Small intestine (tissue), 7 donors: ENCODE measurements at regions not wholly inside any gene's neighbourhood (a gene's known extent, or its start where the extent isn't known, plus 50 kb on each side); places are given as distances from the start of the nearest gene placed in this dataset.

Experiments
- DNase-seq, 2 donors: peaks; one replicate each; pipeline versions ENCODE4 v3.0.0 to v3.0.0-alpha.2; 2013
- FAIRE-seq: peaks from 2 replicates; lab custom pipeline; 2012; peaks lifted over from hg19 to GRCh38; lab: Jason Lieb, UNC
- H3K27ac ChIP-seq, 3 donors: one replicate each; pipeline ENCODE4 v1.5.1; 2013; ENCODE audit warnings: low read length in 2 of 3, mild to moderate bottlenecking in 2 of 3, control low read depth in 1 of 3, inconsistent platforms in 1 of 3, low read depth in 1 of 3, moderate library complexity in 1 of 3
- H3K27me3 ChIP-seq, 3 donors: one replicate each; pipeline ENCODE4 v1.6.1; 2013; ENCODE audit warnings: low read length in 3 of 3, inconsistent platforms in 1 of 3; ENCODE audit not compliant: control insufficient read depth in 3 of 3, insufficient read depth in 3 of 3
- H3K36me3 ChIP-seq, 3 donors: one replicate each; pipeline ENCODE4 v1.6.1; 2013; ENCODE audit warnings: low read length in 3 of 3, inconsistent platforms in 1 of 3, low read depth in 1 of 3, mild to moderate bottlenecking in 1 of 3, moderate library complexity in 1 of 3; ENCODE audit not compliant: control insufficient read depth in 3 of 3, insufficient read depth in 2 of 3
- H3K4me1 ChIP-seq, 3 donors: one replicate each; pipeline ENCODE4 v1.6.1; 2013; ENCODE audit warnings: low read length in 2 of 3, inconsistent platforms in 1 of 3, low read depth in 1 of 3, mild to moderate bottlenecking in 1 of 3, moderate library complexity in 1 of 3; ENCODE audit not compliant: control insufficient read depth in 3 of 3, insufficient read depth in 2 of 3
- H3K4me3 ChIP-seq, 3 donors: one replicate each; pipeline ENCODE4 v1.5.1; 2013; ENCODE audit warnings: low read length in 3 of 3, control low read depth in 1 of 3, inconsistent platforms in 1 of 3, low read depth in 1 of 3, mild to moderate bottlenecking in 1 of 3, moderate library complexity in 1 of 3
- H3K9me3 ChIP-seq, 2 donors: one replicate each; pipeline ENCODE4 v1.6.1; 2013; ENCODE audit warnings: low read depth in 1 of 2, low read length in 1 of 2; ENCODE audit not compliant: control insufficient read depth in 2 of 2, insufficient read depth in 1 of 2
- WGBS, 3 donors: extraction: QIAGEN DNeasy Blood & Tissue Kit; methylation state at CpG; one replicate each; pipeline ENCODE4 v1.1.7; 2013; 5-methylcytosine and 5-hydroxymethylcytosine counted together
- donor health status: healthy with polysubstance abuse.
- donor health status: control.
- donor health status: control.
- donor health status: Bipolar disorder and iron deficiency.
- donor health status: healthy.

GRCh38 chr2:128903637-128904036 is 585.0 kb upstream of the HS6ST1 start:
- Histone ChIP-seq H3K27ac (no peak overlapping the region), H3K9me3 (peaks cover 0 to 7% of the 10 kb centered on the region in 2 donors), H3K36me3 (no peaks in the 10 kb centered on the region), H3K4me1 (no peaks in the 10 kb centered on the region), H3K27me3 (peaks cover 0 to 4% (median 0%) of the 10 kb centered on the region in 3 donors), H3K4me3 (no peak overlapping the region)
- no peak for DNase-seq
- FAIRE-seq = no peak
- WGBS, 3 donors = 90% methylated on average over 19 of the region's 19 CpGs

DNA sequence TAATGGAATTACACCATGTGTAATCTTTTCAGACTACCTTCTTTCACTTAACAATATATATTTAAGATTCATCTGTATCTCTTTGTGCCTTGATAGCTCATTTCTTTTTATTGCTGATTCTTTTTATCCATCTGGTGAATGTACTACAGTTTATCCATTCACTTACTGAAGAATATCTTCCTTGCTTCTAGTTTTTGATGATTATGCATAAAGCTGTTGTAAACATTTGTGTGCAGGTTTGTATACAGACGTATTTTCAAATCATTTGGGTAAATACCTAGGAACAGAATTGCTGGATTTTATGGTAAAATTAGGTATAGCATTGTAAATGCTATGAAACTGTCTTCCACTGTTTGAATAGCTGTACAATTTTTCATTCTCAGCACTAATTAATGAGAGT is 592.6 kb upstream of the HS6ST1 start:
- FAIRE-seq = no peak

DNA sequence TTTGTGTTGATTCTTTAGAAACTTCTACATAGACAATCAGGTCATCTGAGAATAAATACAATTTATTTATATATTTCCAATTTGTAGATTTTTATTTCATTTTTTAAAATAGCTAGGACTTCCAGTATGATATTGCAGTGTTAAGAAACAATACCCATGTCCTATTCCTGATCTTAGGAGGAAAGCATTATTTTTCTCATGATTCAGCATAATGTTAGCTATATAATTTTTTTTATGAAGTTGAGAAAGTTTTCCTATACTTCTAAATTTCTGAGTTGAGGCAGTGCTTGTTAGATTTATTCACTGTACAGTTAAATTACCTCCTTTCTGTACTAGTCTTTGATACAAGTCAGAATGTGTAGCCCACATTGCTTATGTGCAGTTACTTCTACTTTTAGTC is 595.7 kb upstream of the HS6ST1 start:
- no peaks in the 10 kb centered on the region for H3K4me1 ChIP-seq
- H3K27ac ChIP-seq = no peak overlapping the region
- H3K4me3 ChIP-seq = no peak overlapping the region
- no peaks in the 10 kb centered on the region for H3K27me3 ChIP-seq
- DNase-seq (no peak), FAIRE-seq (no peak)
- H3K36me3 ChIP-seq = no peaks in the 10 kb centered on the region
- H3K9me3 ChIP-seq = no peaks in the 10 kb centered on the region

More for the DNA sequence above, 592.6 kb upstream of the HS6ST1 start:
- DNase-seq = no peak
- Histone ChIP-seq H3K27me3 (no peaks in the 10 kb centered on the region), H3K27ac (no peak overlapping the region), H3K9me3 (no peaks in the 10 kb centered on the region), H3K36me3 (no peaks in the 10 kb centered on the region), H3K4me1 (no peaks in the 10 kb centered on the region), H3K4me3 (no peak overlapping the region)
- 61 to 70% (median 70%) methylated on average over 1 of the region's 1 CpG for WGBS, 3 donors

DNA sequence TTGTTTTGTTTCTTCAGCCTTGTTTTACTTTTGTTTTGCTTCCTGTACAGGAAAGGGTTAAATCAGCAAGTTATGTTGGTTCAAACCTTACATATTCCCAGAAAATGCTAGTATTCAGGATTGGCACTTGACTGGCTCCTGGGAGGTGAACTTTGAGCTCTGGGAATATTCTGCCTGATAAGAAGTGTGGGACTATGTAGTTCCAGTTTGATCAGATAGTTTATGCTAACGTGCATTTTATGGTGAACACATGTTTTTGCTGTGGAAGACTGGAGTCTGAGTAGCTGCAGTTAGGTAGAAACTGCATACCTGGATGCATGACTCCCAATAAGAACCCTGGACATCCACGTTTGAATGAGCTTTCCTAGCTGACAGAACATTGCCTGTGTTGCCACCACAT is 603.1 kb upstream of the HS6ST1 start:
- Histone ChIP-seq H3K4me1 (peaks cover 0 to 2% (median 0%) of the 10 kb centered on the region in 3 donors), H3K27ac (no peak overlapping the region), H3K4me3 (no peak overlapping the region), H3K36me3 (no peaks in the 10 kb centered on the region), H3K27me3 (no peaks in the 10 kb centered on the region), H3K9me3 (peaks cover under 1 to 2% of the 10 kb centered on the region in 2 donors)
- DNase-seq (peak; percentile 44 to 53), FAIRE-seq (no peak)
- 8 to 25% (median 10%) methylated on average over 2 of the region's 2 CpGs for WGBS, 3 donors

GRCh38 chr2:128922154-128922553 is 603.5 kb upstream of the HS6ST1 start:
- FAIRE-seq = no peak
- Histone ChIP-seq H3K9me3 (peaks cover 2 to 4% of the 10 kb centered on the region in 2 donors), H3K27me3 (no peaks in the 10 kb centered on the region), H3K4me1 (peaks cover 0 to 2% (median 0%) of the 10 kb centered on the region in 3 donors), H3K4me3 (no peak overlapping the region), H3K36me3 (no peaks in the 10 kb centered on the region), H3K27ac (no peak overlapping the region)
- DNase-seq = no peak
- WGBS, 3 donors = 10 to 52% (median 25%) methylated on average over 2 of the region's 2 CpGs

DNA sequence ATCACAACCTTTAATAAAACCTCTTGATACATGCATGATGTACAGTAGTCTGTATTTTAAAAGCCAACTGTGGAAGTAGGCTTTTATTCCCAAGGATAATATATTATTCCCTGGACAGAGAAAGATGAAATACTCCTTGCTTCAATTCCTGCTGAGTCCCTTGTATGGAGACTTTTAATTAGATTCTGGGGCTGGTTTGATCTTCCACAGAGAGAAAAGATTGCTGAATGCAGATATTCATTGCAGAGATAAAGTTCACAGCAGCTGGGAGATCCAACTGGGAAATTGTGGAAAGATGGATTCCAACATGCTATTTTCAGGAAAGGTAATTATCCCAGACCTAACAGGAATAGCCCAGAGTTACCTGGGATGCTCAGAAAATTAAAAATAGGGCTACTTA is 607.0 kb upstream of the HS6ST1 start:
- DNase-seq = no peak
- no peak overlapping the region for H3K27ac ChIP-seq
- peaks cover 0 to 2% (median 0%) of the 10 kb centered on the region in 3 donors for H3K4me1 ChIP-seq

GRCh38 chr2:128930101-128930500 is 611.4 kb upstream of the HS6ST1 start:
- no peaks in the 10 kb centered on the region for H3K4me1 ChIP-seq
- H3K9me3 ChIP-seq = peaks cover 0 to 4% of the 10 kb centered on the region in 2 donors
- WGBS, 3 donors = 77 to 95% (median 88%) methylated on average over 1 of the region's 1 CpG
- FAIRE-seq (no peak), DNase-seq (no peak)
- H3K4me3 ChIP-seq = no peak overlapping the region
- no peaks in the 10 kb centered on the region for H3K27me3 ChIP-seq
- no peaks in the 10 kb centered on the region for H3K36me3 ChIP-seq
- H3K27ac ChIP-seq = no peak overlapping the region

More for the DNA sequence above, 607.0 kb upstream of the HS6ST1 start:
- H3K27me3 ChIP-seq = no peaks in the 10 kb centered on the region
- FAIRE-seq = no peak
- peaks cover 2 to 4% of the 10 kb centered on the region in 2 donors for H3K9me3 ChIP-seq
- no peak overlapping the region for H3K4me3 ChIP-seq
- H3K36me3 ChIP-seq = no peaks in the 10 kb centered on the region

DNA sequence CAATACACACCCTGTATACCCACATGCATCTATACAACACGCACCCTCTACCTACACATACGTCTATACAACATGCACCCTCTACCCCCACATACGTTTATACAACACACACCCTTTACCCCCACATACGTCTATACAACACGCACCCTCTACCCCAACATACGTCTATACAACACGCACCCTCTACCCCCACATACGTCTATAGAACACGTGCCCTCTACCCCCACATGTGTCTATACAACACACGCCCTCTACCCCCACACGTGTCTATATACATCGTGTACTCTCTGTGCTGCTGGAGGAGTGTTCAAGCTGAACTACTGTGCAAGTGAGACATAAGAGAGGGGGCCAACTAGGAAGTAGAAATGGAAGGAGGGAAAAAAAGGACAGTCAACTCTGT is 621.7 kb upstream of the HS6ST1 start:
- Histone ChIP-seq H3K4me3 (no peak overlapping the region), H3K36me3 (no peaks in the 10 kb centered on the region), H3K27me3 (no peaks in the 10 kb centered on the region), H3K4me1 (no peaks in the 10 kb centered on the region), H3K27ac (no peak overlapping the region), H3K9me3 (no peaks in the 10 kb centered on the region)
- FAIRE-seq (no peak), DNase-seq (no peak)
- WGBS, 3 donors = 91 to 94% (median 91%) methylated on average over 12 of the region's 12 CpGs

- FAIRE-seq (no peak), DNase-seq (no peak)
- no peaks in the 10 kb centered on the region for H3K4me1 ChIP-seq
- H3K9me3 ChIP-seq = no peaks in the 10 kb centered on the region
- WGBS, 3 donors = 5 to 37% (median 28%) methylated on average over 3 of the region's 3 CpGs
- H3K4me3 ChIP-seq = no peak overlapping the region
- H3K27me3 ChIP-seq = no peaks in the 10 kb centered on the region
- no peaks in the 10 kb centered on the region for H3K36me3 ChIP-seq
- H3K27ac ChIP-seq = no peak overlapping the region
Measured at GRCh38 chr2:128941751-128942150, 623.1 kb upstream of the HS6ST1 start.
